Lung (tissue), 11 donors: ENCODE measurements at regions not wholly inside any gene's neighbourhood (a gene's known extent, or its start where the extent isn't known, plus 50 kb on each side); places are given as distances from the start of the nearest gene placed in this dataset.

Source experiments
- ATAC-seq: fragments of 200-7000 bp; cut with Tn5 transposase; one replicate; pipeline ENCODE4 v1.9.1; 2020; ENCODE audit warnings: moderate number of reproducible peaks; ENCODE audit not compliant: insufficient read depth, low FRiP score
- DNase-seq, 3 donors: peaks; one replicate each; pipeline ENCODE4 v3.0.0-alpha.2; 2013 to 2017
- H3K27ac ChIP-seq, 2 donors: one replicate each; pipeline ENCODE4 v1.5.1; 2013; ENCODE audit warnings: mild to moderate bottlenecking in 2 of 2, moderate library complexity in 2 of 2, control low read depth in 1 of 2, inconsistent platforms in 1 of 2, low read depth in 1 of 2, low read length in 1 of 2
- H3K27me3 ChIP-seq, 3 donors: one replicate each; pipeline ENCODE4 v1.5.1; 2013; ENCODE audit warnings: low read length in 2 of 3; ENCODE audit not compliant: control insufficient read depth in 3 of 3, insufficient read depth in 3 of 3
- H3K36me3 ChIP-seq, 4 donors: one replicate each; pipeline ENCODE4 v1.5.1; 2013; ENCODE audit warnings: low read length in 4 of 4, mild to moderate bottlenecking in 1 of 4, moderate library complexity in 1 of 4; ENCODE audit not compliant: control insufficient read depth in 4 of 4, insufficient read depth in 4 of 4
- H3K4me1 ChIP-seq, 5 donors: one replicate each; pipeline ENCODE4 v1.5.1; 2013; ENCODE audit warnings: low read length in 5 of 5, mild to moderate bottlenecking in 2 of 5, moderate library complexity in 1 of 5; ENCODE audit not compliant: control insufficient read depth in 5 of 5, insufficient read depth in 5 of 5
- H3K4me3 ChIP-seq: one replicate; pipeline ENCODE4 v1.5.1; 2013; ENCODE audit warnings: mild to moderate bottlenecking, control low read depth, moderate library complexity
- H3K9ac ChIP-seq, 2 donors: one replicate each; pipeline ENCODE4 v1.5.1; 2013; ENCODE audit warnings: low read length in 2 of 2, control low read depth in 1 of 2; ENCODE audit not compliant: insufficient read depth in 1 of 2
- H3K9me3 ChIP-seq, 4 donors: one replicate each; pipeline ENCODE4 v1.5.1; 2013; ENCODE audit warnings: low read length in 3 of 4, mild to moderate bottlenecking in 1 of 4, moderate library complexity in 1 of 4; ENCODE audit not compliant: control insufficient read depth in 4 of 4, insufficient read depth in 3 of 4
- WGBS, 2 donors: extraction: QIAGEN DNeasy Blood & Tissue Kit; methylation state at CpG; one replicate each; pipeline ENCODE4 v1.1.7; 2013; 5-methylcytosine and 5-hydroxymethylcytosine counted together
- TF ChIP-seq, protein P1 (sequence below): IDR thresholded peaks from 2 replicates; pipeline ENCODE4 v1.5.1; 2012; ENCODE audit warnings: mild to moderate bottlenecking; ENCODE audit errors: control extremely low read depth, extremely low read depth
- donor health status: control.
- donor health status: control.
- donor health status: Bipolar disorder and iron deficiency.
- donor health status: healthy.
- donor health status: DM: yes; HTN: yes; CAD: no.

DNA sequence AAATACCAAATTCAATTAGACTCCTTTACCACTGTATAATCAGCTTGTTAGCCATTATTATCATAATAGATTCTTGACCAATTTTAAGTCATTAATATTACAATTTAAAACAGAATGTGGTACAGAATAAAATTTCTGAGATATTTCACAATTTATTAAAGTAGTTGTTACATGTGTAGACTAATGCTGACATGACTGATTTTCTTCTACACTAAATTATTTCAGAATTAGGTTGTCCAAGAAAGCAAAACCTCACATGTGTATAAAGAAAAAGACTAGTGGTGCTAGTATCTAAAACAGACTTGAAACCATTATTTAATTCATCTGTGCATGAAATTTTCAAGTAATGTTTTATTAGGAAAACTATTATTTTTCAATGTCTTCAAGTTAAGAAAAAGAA, 79.2 kb upstream of the COL3A1 start:
- DNase-seq (no peak), ATAC-seq (no peak)
- Histone ChIP-seq H3K9ac (no peak overlapping the region), H3K27me3 (no peaks in the 10 kb centered on the region), H3K36me3 (no peaks in the 10 kb centered on the region), H3K27ac (no peak overlapping the region), H3K9me3 (peaks cover 0 to 3% (median under 1%) of the 10 kb centered on the region in 4 donors), H3K4me3 (no peak overlapping the region), H3K4me1 (peaks cover 0 to 47% (median 1%) of the 10 kb centered on the region in 5 donors)
- TF ChIP-seq, protein P1, sequence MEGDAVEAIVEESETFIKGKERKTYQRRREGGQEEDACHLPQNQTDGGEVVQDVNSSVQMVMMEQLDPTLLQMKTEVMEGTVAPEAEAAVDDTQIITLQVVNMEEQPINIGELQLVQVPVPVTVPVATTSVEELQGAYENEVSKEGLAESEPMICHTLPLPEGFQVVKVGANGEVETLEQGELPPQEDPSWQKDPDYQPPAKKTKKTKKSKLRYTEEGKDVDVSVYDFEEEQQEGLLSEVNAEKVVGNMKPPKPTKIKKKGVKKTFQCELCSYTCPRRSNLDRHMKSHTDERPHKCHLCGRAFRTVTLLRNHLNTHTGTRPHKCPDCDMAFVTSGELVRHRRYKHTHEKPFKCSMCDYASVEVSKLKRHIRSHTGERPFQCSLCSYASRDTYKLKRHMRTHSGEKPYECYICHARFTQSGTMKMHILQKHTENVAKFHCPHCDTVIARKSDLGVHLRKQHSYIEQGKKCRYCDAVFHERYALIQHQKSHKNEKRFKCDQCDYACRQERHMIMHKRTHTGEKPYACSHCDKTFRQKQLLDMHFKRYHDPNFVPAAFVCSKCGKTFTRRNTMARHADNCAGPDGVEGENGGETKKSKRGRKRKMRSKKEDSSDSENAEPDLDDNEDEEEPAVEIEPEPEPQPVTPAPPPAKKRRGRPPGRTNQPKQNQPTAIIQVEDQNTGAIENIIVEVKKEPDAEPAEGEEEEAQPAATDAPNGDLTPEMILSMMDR: no peak

DNA sequence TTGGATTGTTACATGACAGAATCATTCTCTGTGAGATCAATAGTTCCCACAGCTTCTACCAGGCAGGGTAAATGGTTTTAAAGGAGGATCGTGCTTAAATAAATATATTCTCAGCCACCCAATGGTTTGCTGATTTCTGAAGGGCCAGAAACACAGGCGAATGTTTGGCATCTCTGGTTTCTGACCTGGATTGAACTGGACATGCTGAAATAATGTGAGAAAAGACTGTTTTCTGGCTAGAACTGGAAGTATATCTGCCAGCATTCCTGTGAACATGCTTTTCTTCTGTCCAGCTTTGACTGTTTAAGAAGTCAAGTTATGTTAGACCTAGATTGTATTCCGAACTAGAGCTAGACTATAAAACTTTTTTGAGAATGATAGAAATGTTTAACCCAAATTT, 77.1 kb upstream of the COL3A1 start:
- no peak for ATAC-seq
- H3K9ac ChIP-seq: no peak overlapping the region
- TF ChIP-seq, protein P1: no peak
- no peaks in the 10 kb centered on the region for H3K27me3 ChIP-seq
- peaks cover 0 to 41% (median 1%) of the 10 kb centered on the region in 5 donors for H3K4me1 ChIP-seq
- peaks cover 0 to 3% (median 0%) of the 10 kb centered on the region in 4 donors for H3K9me3 ChIP-seq
- DNase-seq: peak; percentile 18 to 89 (median 80)
- WGBS, 2 donors: 62 to 76% methylated on average over 3 of the region's 3 CpGs
- H3K36me3 ChIP-seq: no peaks in the 10 kb centered on the region
- no peak overlapping the region for H3K4me3 ChIP-seq
- no peak overlapping the region for H3K27ac ChIP-seq

DNA sequence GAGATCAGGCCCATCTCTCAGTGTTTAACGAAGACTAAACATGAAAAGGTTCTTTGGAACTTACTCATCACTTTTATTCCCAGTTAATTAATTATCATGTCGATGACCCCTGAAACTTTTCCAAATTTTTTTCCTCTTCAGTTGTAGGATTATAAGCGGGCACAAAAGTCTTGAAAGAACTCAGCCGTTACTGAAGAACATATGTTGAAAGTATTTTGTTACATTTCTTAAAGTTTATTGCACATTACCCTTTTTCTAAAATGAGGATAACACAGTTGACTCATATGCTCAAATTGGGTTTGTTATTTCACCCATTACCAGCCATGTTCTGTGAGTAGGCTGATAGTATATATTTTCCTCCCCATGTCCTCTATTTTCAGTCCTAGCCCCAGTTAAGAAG, 75.9 kb upstream of the COL3A1 start:
- ATAC-seq: no peak
- Histone ChIP-seq H3K4me3 (no peak overlapping the region), H3K27me3 (no peaks in the 10 kb centered on the region), H3K4me1 (peaks cover 0 to 35% (median 1%) of the 10 kb centered on the region in 5 donors), H3K9me3 (peaks cover 0 to 3% (median 0%) of the 10 kb centered on the region in 4 donors), H3K9ac (no peak overlapping the region), H3K36me3 (no peaks in the 10 kb centered on the region), H3K27ac (no peak overlapping the region)
- DNase-seq: peak in 2 of 3 donors; percentile 44 to 75
- TF ChIP-seq, protein P1: no peak
- 74 to 83% methylated on average over 4 of the region's 4 CpGs for WGBS, 2 donors

DNA sequence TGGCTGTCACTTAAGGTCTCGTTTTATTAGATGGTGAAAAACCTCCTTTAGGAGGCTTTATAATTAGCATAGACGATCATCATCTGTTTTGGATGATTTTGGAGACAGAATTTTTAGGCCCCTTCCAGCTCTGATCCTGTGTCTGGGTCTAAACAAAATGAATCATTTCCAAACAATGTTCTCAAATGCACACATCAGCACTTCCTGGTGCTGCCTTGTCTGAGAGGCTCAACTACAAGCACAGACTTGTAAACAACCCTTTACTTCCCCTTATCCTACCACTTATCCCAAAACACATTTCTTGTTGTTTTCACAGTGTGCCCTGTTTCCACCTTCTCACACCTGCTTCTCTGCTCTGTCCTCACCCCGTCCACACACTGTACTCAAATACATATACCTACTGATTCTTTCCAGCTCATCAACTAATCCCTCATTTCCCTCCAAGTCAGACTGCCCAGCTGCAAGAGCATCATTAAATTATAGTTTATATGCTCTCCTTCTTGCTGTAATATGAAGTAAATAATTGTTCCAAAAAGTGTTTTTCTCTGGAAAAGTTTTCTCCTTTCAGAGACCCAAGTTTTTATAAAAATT, 71.2 kb upstream of the COL3A1 start:
- Histone ChIP-seq H3K36me3 (no peaks in the 10 kb centered on the region), H3K27me3 (no peaks in the 10 kb centered on the region), H3K4me1 (peaks cover 0 to 13% (median 1%) of the 10 kb centered on the region in 5 donors), H3K4me3 (no peak overlapping the region), H3K27ac (no peak overlapping the region), H3K9ac (no peak overlapping the region), H3K9me3 (peaks cover 0 to 8% (median 2%) of the 10 kb centered on the region in 4 donors)
- 52 to 76% methylated on average over 3 of the region's 3 CpGs for WGBS, 2 donors
- DNase-seq (no peak), ATAC-seq (no peak)
- TF ChIP-seq, protein P1: no peak
